ENCODE measurements at regions not wholly inside any gene's neighbourhood (a gene's known extent, or its start where the extent isn't known, plus 50 kb on each side); places are given as distances from the start of the nearest gene placed in this dataset.

DNA sequence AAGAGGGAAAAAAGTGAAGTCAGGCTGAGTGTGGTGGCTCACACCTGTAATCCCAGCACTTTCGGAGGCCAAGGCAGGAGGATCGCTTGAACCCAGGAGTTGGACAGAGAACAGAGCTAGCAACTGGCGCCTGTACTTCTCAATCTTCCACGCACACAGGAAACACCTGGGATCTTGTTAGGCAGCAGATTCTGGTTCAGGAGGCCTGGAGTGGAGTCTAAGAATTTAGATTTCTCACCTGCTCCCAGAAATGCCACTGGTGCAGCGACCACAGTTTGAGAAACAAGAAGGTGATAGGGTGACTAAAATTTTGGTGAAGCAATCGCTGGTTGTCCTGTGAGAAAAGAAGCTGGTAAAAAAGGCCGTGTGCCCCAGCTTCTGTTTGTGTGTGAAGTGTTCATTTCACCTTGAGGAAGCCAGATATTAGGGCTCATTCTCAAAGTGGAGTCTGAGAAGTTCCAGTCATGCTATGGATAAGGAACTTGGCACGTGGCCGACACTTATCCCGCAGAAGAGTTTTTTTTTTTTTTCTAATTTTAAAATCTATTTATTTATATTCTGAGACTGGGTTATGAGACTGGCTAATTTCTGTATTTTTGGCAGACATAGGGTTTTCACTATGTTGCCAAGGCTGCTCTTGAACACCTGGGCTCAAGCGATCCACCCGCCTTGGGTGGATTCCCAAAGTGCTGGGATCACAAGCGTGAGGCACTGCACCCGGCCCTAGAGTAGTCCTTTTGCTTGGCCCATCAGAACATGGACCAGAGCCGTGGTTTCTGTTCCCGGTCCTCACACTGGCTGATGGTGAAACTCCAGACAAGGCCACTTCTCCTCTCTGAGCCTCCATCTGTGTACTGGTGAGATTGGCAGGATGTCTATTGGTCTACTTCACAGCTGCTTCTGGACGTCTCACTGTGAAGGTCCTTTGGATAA is 324.6 kb upstream of the PROK2 start:
- no peak for DNase-seq (ENCODE audit: low spot score)

DNA sequence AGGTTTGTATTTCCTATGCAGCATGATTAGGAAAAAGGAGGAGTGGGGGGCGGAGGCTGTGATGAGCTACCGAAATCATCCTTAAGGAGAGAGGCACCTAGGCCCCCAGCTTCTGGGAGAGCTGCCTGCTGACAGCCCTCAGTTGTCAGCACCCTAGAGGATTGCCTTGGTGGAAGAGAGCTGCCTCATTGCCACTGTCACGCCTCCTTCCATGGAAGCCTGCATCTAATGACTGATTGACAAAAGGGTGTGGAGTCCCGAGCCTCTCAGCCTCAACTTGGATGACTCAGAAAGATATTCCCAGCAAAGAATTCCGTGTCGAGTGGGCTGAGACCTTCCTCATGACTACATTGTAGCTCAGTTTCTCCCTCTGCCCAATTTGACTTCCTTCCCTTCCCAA is 320.4 kb upstream of the PROK2 start:
- DNase-seq (ENCODE audit: low spot score) = no peak

DNA sequence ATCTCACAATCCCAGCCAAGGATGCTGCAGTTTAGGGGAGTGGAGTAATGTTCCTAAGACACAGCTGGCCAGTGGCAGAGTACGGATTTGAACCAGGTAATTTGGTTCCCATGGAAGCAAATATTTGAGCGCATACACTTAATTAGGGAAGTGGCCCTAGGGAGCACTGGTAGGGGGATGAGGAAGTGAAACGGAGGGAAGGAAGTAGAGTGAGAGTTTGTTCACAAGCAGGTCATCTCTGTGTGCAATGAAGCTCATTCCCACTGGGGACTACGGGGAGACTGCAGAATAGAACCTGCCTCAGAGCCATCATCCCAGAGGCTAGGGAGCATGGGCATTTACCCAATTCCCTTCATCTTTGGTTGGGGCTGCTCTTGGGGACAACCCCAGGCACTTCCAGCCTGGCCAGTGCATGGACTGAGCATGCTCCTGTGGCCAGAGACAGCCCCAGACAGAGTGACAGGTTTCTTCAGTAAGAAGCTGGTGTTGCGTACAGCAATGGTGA is 317.2 kb upstream of the PROK2 start:
- DNase-seq (ENCODE audit: low spot score) = no peak

DNA sequence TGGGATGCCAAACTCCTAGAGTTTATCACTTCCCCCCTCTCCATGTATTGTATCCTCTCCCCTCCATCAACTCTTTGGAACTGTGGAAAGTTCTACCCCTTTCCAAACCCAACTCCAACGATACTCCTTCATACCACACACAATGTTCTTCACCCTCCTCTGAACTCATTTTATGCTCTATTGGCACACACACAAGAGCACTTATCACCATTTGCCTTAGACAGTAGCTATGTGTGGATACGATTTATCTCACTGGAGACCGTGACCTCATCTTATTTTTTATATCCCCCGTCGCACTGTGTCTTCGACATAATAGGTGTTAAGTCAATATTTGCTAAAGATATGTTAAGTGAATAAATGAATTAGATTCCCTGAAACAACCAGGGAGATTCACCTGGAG is 316.5 kb upstream of the PROK2 start:
- DNase-seq (ENCODE audit: low spot score) = no peak

DNA sequence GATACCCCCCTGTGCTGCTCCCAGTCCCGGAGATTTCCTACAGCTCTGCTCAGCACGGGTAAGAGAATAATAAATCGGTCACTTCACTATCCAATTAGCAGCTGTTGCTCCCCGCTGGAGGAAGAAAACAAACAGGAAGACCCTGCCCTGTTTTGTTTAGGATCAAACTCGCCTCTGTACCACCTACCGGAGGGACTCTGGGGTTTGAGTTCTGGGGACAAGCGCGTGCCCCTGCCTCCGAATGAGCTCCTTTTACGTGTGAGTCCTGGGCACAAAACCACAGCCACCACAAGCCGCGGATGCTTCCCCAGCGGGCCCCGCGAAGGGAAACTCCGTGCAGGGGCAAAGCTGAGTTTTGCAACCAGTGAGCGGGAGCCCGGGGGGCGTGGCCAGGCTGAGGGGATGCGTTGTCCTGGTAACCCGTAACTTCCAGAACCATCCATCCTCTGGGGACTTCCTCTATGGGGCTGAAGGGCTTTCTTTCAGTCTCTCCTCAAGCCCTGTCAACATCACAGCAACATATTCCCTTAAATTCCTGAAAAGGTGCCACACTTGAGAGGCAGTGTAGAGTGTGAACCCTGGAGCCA is 315.7 kb upstream of the PROK2 start:
- DNase-seq (ENCODE audit: low spot score) = no peak

DNA sequence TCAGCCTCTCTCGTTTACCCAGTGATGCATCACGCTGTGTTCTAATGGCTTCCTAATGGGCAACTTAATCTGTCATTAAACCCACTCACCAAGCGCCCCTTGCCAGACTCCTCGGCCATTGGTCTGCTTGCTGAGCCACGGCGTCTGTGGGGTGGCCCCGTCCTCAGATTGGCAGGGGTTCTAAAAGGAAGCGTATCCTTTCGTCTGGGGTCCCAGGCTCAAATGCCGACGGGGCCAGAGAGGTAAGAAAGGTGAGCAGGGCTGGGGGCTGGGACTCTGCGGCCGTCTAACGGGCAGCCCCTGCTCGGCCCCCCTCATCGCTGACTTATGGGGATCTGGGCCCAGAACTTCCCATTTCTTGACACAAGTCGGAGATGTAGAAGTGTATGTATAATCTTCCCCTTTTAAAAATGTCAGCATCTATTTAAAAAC is 315.1 kb upstream of the PROK2 start:
- no peak for DNase-seq (ENCODE audit: low spot score)

DNA sequence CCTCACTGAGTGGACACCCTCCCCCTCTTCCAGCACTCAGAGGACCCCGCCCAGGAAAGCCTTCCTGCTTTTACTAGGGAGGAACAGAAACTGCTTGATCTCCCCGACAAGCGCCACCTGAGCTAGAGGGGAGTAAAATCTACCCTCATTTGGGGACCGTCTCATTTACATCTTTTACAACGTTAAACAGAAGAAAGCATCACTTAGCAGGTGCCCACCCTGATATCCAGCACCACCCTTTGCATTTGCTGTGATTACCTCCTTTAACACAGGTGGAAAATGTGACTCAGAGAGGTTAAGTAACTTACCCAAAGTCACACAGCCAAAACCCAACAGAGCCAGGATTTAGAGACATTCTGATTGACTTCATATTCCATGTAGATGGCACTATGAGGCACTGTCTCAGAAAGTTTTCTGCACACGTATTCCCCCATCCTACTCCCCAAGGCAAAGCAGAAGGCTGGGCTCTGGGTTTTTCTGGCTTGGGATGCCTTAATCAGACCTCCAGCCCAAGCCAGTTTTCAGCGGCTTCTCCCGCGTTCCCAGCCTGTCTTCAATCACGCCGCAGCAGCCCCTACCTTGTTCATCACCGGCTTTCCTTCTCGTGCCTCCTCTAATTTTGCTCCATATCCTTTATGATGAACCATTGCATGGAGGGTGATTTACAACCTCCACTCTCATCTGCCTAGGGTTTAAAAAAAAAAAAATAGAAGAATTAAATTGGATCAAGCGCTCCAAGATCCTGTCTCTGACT is 314.6 kb upstream of the PROK2 start:
- DNase-seq (ENCODE audit: low spot score) = no peak

DNA sequence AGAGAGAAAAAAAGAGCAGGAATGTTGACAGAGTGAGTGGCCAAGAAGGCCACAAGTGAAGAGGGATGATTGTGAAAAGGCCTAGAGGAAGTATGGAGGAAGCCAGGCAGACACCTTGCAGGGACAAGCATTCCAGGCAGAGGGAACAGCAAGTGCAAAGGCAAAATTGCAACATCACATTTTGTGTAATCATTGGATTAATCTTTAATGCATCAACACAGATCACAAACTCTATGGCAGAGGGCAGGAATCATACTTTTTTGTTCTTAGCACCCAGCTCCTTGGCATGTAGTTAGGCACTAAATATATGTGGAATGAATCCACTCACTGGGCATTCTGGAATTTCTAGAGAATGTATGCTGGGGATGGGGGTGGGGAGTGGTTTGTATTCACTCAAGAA is 312.1 kb upstream of the PROK2 start:
- no peak for DNase-seq (ENCODE audit: low spot score)

DNA sequence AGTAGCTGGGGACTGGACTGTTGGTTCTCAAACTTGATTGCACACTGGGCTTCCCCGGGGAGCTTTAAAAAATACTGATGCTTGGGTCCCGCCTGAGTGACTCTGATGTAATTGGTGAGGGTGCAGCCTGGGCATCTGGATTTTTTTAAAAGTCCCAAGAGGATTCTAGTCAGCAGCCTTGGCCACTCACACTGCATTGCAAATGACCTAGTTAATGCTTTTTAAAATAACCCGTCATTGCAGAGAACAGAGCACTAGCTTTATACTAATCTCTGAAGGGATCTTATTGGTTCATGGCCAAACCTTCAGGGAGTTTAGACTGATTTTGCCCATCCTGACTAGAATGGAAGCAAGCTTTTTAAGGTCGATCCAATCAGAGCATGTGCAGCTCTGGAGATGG is 310.6 kb upstream of the PROK2 start:
- no peak for DNase-seq (ENCODE audit: low spot score)

DNA sequence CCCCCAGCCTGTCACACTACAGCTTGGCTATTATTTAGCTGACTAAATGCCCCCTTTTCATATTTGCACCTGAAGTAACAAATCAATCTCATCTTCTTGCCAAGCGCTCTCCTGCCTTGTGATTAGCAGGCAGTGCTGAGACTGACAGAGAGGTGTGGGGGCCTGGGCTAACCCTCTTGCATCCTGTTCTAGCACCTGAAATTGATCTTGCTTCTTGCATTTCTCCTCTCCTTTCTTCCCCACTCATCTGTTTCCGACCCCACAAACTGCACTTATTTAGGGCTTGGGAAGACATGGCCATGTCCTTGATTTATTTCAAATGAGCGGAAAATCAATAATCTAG is 309.0 kb upstream of the PROK2 start:
- DNase-seq (ENCODE audit: low spot score) = no peak

DNA sequence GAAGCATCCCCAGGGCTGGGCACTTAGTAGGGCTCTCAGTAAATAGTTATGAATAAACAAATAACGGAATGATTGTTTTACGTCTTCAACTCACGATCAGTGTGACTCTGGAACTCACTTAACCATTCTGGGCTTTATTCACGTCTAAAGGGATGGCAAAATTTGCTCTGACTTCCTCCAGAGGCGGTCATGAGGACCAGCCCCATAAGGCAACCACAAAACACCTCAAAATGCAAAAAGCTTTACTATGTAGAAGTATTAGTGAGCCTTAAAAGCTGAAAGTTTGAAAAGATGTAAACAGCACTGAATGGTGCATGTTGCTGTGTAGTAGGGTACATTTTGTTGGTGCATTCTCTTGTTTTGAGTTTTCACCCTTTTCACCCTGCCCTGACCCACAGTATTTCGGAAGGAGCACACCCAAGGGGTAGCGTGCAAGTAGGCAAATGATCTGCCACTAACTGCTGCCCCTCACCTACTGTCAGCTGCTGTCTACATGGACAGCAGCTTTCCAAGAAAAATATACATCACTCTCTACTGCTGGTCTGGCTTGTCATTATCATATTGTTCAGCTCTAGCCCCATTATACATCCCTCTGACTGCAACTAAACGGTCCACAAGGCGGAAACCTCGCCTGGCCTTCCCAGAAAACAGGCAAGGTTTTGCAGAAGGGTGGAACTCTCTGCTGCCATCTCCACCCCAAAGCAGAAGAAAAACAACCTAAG is 308.5 kb upstream of the PROK2 start:
- DNase-seq (ENCODE audit: low spot score) = no peak

DNA sequence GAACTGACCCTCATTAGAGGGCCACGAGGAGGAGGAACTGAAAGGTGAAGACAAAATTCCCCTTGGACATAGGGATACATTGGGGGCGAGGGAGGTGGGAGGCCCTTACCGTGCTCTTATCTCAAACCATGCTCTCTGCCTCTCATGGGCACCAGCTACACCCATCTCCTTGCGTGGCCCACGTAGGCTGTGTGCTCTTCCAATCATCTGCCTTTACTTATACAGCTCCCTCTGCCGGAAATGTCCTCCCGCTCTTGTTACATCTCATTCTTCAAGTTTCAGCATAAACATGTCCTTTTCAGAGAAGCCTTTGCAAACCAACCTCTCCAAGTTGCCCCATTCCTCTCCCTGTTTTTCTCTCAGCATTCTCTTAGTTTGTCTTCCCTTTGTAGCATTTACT is 307.8 kb upstream of the PROK2 start:
- no peak for DNase-seq (ENCODE audit: low spot score)

DNA sequence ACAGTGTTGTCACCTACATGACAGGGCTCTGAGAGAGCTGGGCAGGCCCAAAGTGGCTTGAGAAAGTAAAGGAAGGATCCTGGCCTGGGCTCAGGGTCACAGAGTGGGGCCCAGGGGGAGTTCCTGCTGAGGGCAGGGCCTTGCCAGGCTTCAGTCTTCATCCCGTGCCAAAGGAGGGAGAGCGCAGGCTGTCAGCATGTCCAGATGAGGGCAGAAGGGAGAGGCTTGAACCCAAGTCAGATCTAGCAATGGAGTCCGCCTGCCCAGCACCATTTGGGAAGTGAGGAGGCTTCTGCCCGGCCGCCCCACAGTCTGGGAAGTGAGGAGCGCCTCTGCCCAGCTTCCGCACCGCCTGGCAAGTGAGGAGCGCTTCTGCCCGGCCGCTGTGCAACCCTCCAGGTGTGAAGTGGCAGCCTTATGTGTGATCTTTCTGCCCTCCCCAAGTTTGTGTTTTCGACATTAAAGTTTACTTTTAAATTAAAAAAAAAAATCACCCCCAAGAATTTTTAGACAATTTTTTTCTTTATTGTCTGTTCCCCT is 303.6 kb upstream of the PROK2 start:
- DNase-seq (ENCODE audit: low spot score) = no peak

DNA sequence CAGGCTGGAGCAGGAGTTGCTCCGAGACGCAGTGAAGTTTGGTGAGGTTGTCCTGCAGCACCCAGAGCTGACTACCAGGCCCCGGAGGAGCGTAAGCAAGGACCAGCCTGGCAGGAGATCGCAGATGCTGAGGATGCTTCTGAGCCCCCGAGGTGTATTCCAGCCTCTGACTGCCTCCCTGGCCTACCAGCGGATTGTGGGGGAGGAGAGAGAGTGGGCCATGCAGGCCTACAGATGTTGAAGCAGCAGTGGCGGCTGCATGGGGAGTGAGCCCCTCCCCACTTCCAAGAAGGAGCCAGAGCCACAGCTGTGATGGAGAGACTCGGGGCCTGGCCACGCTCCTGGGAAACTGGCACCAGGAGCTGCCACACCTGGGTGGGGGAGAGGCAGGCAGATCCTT is 302.5 kb upstream of the PROK2 start:
- no peak for DNase-seq (ENCODE audit: low spot score)

DNA sequence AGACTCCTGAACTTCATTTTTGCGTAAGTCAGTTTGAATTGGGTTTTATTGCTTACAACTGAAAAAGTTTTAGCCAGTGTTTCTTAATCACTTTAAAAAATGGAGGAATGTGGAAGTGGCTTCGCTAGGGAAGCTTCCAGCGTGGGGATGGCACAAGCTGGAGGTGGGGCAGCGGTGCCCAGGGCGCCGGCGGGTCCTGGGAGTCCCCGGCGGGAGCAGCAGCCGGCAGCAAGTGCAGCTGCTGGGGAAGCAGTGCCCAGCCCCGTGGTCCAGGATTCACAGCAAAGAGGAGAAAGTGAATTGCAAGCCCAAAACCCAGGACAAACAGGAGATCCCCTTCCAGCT is 301.8 kb upstream of the PROK2 start:
- DNase-seq (ENCODE audit: low spot score) = no peak

DNA sequence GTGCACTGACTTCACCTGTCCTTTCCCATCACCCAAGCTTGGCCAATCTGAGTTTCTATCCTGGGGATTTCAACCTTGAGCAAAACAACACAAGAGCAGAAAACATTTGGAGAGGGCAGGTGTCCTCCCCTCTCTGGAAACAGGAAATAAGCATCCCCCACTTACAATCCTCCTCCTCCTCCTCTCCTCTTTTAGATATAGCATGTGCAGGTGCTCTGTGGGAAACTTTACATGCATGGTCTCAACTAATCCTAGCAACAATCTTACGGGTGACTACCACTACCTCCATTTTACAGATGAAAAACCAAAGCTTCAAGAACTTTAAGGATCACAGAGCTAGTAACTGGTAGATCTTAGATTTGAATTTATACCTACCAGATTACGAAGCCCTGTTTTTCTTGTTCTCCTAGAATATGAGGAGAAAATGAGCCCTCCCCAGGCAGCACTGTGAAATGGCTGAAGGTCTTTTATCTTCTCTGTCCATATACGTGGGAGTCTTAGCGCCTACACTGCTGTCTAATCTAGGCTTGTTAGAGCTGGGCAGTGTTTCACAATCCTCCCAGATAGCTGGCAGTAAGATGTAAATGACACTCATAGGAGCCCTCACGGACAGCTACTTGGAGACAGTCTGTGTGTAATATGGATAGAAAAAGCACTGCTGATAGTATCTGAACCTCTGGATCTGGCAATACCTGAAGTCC is 301.2 kb upstream of the PROK2 start:
- DNase-seq (ENCODE audit: low spot score) = peak; percentile 63

DNA sequence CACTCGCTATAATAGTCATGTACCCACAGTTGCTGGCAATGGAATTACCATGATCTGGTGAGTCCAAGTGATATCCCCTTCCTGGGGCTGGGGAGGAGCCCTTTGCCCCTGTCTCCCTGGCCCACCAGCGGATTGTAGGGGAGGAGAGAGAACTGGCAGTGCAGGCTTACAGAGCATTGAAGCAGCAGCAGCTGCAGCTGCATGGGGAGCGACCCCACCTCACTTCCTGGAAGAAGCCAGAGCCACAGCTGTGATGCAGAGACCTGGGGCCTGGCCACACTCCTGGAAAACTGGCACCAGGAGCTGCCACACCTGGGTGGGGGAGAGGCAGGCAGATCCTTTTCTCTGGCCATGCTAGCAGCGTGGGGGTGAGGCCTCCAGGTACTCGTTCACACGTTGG is 300.1 kb upstream of the PROK2 start:
- no peak for DNase-seq (ENCODE audit: low spot score)

DNA sequence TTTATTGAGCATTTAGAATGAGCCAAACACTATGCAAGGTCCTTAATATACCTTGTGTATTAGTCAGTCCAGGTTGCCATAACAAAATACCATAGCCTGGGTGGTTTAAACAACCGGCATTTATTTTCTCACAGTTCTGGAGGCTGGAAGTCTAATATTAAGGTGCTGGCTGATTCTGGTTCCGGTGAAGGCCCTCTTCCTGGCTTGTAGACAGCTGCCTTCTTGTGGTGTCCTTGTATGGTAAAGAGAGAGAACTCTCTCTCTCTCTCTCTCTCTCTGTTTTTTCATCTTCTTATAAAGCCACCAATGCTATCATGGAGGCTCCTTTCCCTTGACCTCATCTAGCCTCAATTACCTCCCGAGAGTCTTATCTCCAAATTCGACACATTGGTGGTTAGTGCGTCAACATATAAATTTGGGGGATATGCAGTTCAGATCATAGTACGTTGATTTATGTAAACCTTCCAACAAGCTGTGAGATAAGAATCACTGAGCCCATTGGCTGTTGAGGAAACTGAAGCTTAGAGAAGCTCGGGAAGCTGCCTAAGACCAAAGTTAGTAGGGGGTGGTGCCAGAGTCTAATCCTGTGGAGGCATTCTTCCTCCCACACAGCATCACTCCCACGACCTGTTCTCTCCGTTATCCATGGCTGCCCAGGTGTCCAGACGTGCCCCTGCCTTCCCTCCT is 298.0 kb upstream of the PROK2 start:
- no peak for DNase-seq (ENCODE audit: low spot score)

DNA sequence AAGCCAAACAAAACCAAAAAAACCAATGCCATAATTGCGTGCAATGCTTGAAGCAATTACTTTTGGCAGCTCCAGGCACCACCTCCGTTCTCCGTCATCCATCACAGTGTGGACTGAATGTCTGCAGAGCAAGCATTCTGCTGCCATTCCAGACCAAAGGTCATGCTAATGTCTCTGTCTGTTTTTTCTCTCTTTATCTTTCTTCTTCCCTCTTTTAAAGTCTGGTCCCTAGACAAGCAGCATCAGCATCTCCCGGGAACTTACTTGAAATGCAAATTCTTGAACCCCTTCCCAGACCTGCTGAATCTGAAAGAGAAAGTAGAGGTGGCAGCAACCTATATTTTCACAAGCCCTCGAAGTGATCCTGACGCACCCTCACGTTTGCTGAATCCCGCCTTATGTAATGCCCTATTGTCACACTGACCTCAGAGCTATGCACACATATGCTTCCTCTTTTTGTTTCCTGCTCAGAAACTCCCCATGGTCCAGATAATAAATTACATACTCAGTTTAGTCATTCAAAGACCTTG is 297.3 kb upstream of the PROK2 start:
- no peak for DNase-seq (ENCODE audit: low spot score)

DNA sequence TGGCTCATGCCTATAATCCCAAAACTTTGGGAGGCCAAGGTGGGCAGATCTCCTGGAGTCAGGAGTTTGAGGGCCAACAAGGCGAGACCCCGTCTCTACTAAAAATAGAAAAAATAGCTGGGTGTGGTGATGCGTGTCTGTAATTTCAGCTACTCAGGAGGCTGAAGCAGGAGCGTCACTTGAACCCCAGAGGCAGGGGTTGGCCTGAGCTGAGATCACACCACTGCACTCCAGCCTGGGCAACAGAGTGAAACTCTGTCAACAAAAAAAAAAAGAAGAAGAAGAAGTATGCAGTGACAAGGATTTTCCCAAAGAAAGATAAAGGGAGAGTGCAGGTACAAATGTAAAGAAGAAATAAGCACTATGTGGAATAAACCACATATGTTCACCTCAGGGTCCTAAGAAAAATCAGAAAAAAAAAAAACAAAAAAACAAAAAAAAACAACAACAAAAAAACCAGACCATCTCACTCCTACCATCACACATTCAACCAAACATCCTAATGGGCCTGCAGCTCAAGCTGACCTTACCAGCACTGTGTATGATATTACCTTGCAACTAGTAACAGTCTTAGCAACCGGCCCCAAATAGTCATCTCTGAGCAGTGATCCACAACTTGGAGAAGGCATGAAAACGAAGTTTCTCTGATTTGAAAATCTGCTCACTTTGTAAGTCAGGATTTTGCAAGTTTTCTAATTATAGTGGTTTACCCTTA is 296.7 kb upstream of the PROK2 start:
- no peak for DNase-seq (ENCODE audit: low spot score)
